ENCODE measurements at regions not wholly inside any gene's neighbourhood (a gene's known extent, or its start where the extent isn't known, plus 50 kb on each side); places are given as distances from the start of the nearest gene placed in this dataset.

DNA sequence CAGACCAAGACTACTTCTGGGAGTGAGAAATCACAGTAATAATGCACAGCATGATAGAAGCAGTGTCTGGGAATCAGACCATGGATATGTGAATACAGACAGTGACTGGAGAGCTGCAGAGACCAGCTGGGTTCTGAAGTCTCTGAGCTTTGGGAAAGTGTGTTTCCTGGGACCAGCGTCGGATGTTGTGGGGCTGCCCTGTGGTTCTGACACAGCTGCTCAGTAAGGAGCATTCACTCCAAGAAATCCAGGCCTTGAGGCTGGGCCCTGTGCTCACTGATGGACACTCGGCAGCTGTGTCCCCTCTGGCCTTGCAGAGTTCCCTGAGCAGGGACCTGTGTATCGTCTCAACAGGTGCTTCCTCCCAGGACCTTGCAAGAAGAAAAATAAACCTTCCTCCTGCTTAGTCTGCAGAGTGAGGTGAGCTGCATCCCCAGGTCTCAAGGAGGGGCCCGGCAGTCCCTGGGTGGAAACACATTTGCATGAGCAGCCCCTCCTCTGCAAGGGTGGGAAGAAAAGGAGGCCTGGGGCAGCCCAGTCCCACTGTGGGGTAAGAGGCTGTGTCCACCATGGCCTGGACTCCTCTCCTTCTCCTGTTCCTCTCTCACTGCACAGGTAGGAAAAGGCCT lies 107.9 kb downstream of the VPREB1 start:
- TF ChIP-seq, protein P1, sequence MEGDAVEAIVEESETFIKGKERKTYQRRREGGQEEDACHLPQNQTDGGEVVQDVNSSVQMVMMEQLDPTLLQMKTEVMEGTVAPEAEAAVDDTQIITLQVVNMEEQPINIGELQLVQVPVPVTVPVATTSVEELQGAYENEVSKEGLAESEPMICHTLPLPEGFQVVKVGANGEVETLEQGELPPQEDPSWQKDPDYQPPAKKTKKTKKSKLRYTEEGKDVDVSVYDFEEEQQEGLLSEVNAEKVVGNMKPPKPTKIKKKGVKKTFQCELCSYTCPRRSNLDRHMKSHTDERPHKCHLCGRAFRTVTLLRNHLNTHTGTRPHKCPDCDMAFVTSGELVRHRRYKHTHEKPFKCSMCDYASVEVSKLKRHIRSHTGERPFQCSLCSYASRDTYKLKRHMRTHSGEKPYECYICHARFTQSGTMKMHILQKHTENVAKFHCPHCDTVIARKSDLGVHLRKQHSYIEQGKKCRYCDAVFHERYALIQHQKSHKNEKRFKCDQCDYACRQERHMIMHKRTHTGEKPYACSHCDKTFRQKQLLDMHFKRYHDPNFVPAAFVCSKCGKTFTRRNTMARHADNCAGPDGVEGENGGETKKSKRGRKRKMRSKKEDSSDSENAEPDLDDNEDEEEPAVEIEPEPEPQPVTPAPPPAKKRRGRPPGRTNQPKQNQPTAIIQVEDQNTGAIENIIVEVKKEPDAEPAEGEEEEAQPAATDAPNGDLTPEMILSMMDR (conservative IDR thresholded peaks at IDR 0.05; ENCODE audit: low read length), result no peak
- no peak for TF ChIP-seq EZH2phosphoT487 (IDR thresholded peaks at IDR 0.05; ENCODE audit: borderline replicate concordance, low read depth, low read length)
